Fibroblast of skin of right biceps (primary cell): ENCODE measurements at regions not wholly inside any gene's neighbourhood (a gene's known extent, or its start where the extent isn't known, plus 50 kb on each side); places are given as distances from the start of the nearest gene placed in this dataset.

ENCODE experiments used
- DNase-seq: peaks from one replicate; pipeline ENCODE4 v3.0.0-alpha.2; 2013

- DNase-seq: no peak
These were observed 555.8 kb upstream of the ALCAM start for GRCh38 chr3:104810896-104811295.

- DNase-seq: no peak
These were observed 550.7 kb upstream of the ALCAM start for GRCh38 chr3:104816008-104816407.

- no peak for DNase-seq
These were observed 550.0 kb upstream of the ALCAM start for GRCh38 chr3:104816716-104817115.

DNA sequence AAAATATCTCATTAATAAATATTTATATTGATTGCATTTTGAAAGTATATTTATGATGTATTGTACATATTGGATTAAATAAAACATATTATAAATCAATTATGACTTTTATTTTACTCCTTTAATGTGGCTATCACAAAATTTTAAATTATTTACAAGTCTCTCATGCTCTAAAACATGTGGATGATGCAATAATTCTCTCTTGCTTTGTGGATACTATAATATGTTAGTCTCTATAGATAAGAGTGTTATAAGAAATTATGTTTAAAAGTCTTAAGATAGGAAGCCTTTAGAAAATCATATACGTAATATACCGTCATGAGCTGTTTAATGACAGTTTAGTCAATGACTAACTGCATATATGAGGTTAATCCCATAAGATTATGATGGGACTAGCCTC, 547.4 kb upstream of the ALCAM start:
- DNase-seq: no peak

- DNase-seq: no peak
These were observed 545.8 kb upstream of the ALCAM start for GRCh38 chr3:104820959-104821358.

GRCh38 chr3:104825116-104825515, 541.6 kb upstream of the ALCAM start:
- peak; percentile 50 for DNase-seq

DNA sequence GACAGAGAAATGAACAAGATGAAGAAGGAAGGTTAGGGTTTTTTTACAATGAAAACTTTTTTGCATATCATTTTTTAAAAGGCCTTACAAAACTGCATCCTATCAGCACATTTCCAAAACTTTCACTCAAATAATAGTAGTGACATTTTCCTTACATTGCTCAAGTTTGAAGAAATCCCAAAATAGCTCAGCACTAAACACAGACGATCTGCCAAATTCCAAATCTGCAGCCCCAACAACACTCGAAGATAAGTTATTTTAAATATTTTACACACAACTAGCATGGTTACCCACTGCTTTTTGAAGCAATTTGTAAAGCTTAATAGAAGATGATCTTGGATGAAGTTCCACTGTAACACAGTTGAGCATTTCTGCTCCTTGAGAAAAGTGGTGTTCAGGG, 535.6 kb upstream of the ALCAM start:
- peak; percentile 60 for DNase-seq

GRCh38 chr3:104832530-104832929, 534.2 kb upstream of the ALCAM start:
- no peak for DNase-seq

DNA sequence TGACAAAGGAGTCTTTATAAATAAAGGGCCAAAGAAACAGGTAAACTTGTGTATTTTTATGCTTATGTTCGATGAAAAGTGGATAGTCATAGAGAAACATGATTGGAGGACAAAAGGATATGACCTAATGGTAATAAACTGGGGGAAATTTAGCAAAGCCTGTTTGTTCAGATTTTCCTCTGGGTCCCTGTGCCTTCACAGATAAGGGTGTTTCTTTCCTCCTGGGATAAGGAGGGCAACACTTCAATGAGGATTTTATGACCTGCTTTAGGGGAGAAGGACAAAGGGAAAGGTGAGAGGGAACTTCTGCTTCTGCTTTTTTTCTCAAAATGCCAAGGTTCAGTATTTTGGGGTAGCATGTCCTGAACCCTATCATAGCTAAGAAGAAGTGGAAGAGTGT, 531.3 kb upstream of the ALCAM start:
- DNase-seq: no peak

GRCh38 chr3:104846270-104846669, 520.4 kb upstream of the ALCAM start:
- DNase-seq: peak; percentile 78

DNA sequence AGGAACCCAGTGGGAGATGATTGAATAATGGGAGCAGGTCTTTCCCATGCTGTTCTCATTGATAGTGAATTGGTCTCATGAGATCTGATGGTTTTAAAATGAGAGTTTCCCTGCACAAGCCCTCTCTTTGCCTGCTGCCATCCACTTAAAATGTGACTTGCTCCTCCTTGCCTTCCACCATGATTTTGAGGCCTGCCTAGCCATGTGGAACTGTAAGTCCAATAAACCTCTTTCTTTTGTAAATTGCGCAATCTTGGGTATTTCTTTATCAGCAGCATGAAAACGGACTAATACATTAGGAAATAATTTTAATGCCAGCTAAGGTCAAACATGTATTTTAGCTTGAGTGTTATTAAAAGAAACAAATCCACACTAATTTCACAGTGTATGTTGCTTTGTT, 517.6 kb upstream of the ALCAM start:
- DNase-seq: no peak

DNA sequence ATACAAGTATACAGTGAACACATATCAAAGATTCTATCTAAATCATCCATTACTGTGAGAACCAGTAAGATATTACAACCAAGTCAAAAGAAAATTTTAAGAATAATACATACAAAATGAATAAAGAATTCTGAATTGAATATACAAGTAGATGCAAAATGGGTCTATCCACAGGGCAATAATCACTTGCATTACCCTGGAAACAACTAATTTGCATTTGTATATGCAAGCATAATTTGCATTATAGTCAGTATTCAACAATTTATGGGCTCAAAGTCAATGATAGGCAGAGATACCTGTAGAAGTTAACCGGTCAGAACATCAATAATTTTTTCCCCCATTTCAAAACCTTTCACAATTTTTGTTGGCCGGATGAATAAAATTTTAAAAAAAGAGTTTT, 512.2 kb upstream of the ALCAM start:
- DNase-seq: no peak

DNA sequence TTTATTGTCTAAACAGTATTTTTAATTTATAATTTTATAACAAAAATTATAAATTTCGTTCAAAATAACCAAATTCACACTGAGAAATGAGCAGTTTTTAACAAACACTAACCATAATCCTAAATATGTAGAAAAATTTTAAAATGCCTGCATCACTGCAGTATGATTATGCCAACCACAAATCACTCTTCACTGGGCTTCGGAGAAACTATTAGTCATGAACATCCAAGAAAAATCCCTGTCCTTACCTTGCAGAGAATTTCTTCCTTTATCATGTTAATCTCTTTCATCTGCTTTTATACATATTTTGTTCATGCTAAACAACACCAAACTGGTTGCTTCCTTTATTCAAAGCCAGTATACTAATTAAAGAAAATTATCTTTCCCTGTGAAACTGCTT, 511.0 kb upstream of the ALCAM start:
- DNase-seq: peak; percentile 27

DNA sequence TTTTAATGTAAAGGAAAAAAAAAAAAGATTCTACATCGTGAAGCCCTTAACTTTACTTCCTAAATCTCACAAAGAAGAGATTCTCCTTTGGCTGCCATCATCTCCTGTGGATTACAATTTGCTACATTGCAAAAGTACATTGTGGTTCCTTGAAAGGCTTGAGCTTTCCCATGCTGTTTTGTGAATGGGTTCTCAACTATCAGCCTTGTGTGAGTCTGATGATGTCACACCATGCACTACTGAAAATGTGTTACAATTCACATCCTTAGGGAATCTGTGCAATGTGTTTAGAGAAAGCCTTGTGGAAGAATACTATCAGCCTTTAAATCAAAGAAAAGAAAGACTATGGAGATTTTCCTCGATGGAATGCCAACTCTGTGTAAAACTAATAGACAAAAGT, 510.0 kb upstream of the ALCAM start:
- no peak for DNase-seq

GRCh38 chr3:104868291-104868690, 498.4 kb upstream of the ALCAM start:
- no peak for DNase-seq

GRCh38 chr3:104870276-104870675, 496.4 kb upstream of the ALCAM start:
- no peak for DNase-seq

DNA sequence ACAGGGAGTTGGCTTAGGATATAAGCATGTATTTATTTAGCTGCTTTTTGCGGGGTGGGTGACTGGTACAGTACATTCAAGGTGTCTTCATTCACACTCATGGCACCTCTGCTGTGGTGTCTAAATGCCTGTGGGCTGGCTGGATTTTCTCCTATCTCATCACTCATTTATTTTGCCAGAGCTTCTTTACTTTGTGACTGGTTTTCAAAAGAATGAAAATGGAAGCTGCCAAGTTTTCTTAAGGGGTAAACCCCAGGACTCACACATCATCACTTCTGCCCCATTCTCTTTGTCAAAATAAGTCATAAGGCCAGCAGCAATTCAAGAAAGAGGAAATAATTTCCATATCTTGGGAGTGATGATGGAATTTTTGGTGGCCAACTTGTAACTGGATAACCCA, 493.4 kb upstream of the ALCAM start:
- peak; percentile 85 for DNase-seq

GRCh38 chr3:104878395-104878794, 488.3 kb upstream of the ALCAM start:
- peak; percentile 45 for DNase-seq

- peak; percentile 76 for DNase-seq
These were observed 486.8 kb upstream of the ALCAM start for GRCh38 chr3:104879919-104880318.

- no peak for DNase-seq
These were observed 481.4 kb upstream of the ALCAM start for GRCh38 chr3:104885214-104885814.

- DNase-seq: peak; percentile 41
These were observed 480.3 kb upstream of the ALCAM start for GRCh38 chr3:104886220-104886995.

GRCh38 chr3:104887069-104887468, 479.6 kb upstream of the ALCAM start:
- peak; percentile 70 for DNase-seq

- no peak for DNase-seq
These were observed 479.1 kb upstream of the ALCAM start for GRCh38 chr3:104887619-104888018.

DNA sequence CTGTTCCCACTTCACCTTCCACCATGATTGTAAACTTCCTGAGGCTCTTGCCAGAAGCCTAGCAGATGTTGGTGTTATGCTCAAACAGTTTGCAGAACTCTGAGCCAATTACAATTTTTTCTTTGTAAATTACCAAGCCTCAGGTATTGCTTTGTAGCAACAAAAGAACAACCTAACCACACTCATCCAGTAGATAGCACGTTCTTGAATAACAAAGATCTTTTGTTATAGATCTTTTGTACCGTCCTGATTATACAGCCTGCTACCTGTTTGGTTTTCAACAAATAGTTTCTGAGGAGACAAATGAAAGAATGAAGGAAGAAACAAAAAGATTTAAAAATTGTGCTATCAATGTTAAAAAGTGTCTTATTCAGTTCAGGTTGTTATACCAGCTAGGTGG, 474.7 kb upstream of the ALCAM start:
- no peak for DNase-seq

GRCh38 chr3:104896624-104897023, 470.1 kb upstream of the ALCAM start:
- no peak for DNase-seq
